Psoas muscle (tissue), 7 donors: ENCODE measurements at regions not wholly inside any gene's neighbourhood (a gene's known extent, or its start where the extent isn't known, plus 50 kb on each side); places are given as distances from the start of the nearest gene placed in this dataset.
"Not testable (repeated sequence)": the region's sequence is repeated elsewhere in the genome, so short reads cannot be mapped to it uniquely, and the experiment has no call there.

Experiments
- ATAC-seq, 4 donors: fragments of 200-7000 bp; cut with Tn5 transposase; one replicate each; pipeline ENCODE4 v1.9.1; 2020; ENCODE audit warnings: moderate library complexity in 3 of 4, mild to moderate bottlenecking in 2 of 4
- DNase-seq, 2 donors: peaks; one replicate each; pipeline ENCODE4 v3.0.0-alpha.2; 2020
- H3K27ac ChIP-seq: fragments of 200-600 bp; one replicate; pipeline ENCODE4 v1.8.0; 2022
- H3K27me3 ChIP-seq, 3 donors: fragments of 200-600 bp in 1 of 3; one replicate each; pipeline versions ENCODE4 v1.6.1 to v1.8.0; 2013 to 2022; ENCODE audit warnings: low read length in 2 of 3, mild to moderate bottlenecking in 2 of 3, moderate library complexity in 1 of 3; ENCODE audit not compliant: insufficient read depth in 3 of 3
- H3K36me3 ChIP-seq, 2 donors: fragments of 200-600 bp in 1 of 2; one replicate each; pipeline versions ENCODE4 v1.6.1 to v1.8.0; 2013 to 2022; ENCODE audit warnings: low read depth in 1 of 2, mild to moderate bottlenecking in 1 of 2, moderate library complexity in 1 of 2; ENCODE audit not compliant: insufficient read depth in 1 of 2
- H3K4me1 ChIP-seq: fragments of 200-600 bp; one replicate; pipeline ENCODE4 v1.8.0; 2022
- H3K4me3 ChIP-seq: fragments of 200-600 bp; one replicate; pipeline ENCODE4 v1.8.0; 2022; ENCODE audit warnings: mild to moderate bottlenecking
- H3K9me3 ChIP-seq: fragments of 200-600 bp; one replicate; pipeline ENCODE4 v1.8.0; 2022
- CTCF ChIP-seq: fragments of 200-600 bp; IDR thresholded peaks from one replicate; pipeline ENCODE4 v1.8.0; 2022; ENCODE audit warnings: antibody characterized with exemption
- WGBS, 3 donors: extraction: QIAGEN DNeasy Blood & Tissue Kit; methylation state at CpG; one replicate each; pipeline versions ENCODE4 v1.1.6 to v1.1.7; 2013; 5-methylcytosine and 5-hydroxymethylcytosine counted together
- intact Hi-C, 2 donors: fragments of 100-400 bp; cut with DNase I; formaldehyde crosslinking; loops; one replicate each; pipeline versions ENCODE4 v1.11.0 to v1.14.2; 2022
- donor health status: healthy with polysubstance abuse.
- donor health status: DM: no; HTN: no; CAD: no; lungs with moderate emphysema.
- donor health status: Bipolar disorder and iron deficiency.
- donor health status: healthy.
- donor health status: DM: yes; HTN: yes; CAD: no.
- donor health status: DM: no; HTN: no; CAD: no.
- donor health status: DM: yes; HTN: yes; CAD: no.

- Histone ChIP-seq H3K27ac (no peak overlapping the region), H3K4me1 (no peaks in the 10 kb centered on the region), H3K4me3 (no peak overlapping the region), H3K36me3 (no peaks in the 10 kb centered on the region), H3K9me3 (no peaks in the 10 kb centered on the region), H3K27me3 (no peaks in the 10 kb centered on the region)
- no peak for TF ChIP-seq CTCF
- intact Hi-C loops = no loop called here
- no peak for DNase-seq
- no peak for ATAC-seq
- WGBS, 3 donors = 39 to 49% (median 39%) methylated on average over 3 of the region's 3 CpGs
Measured at GRCh38 chr21:22020221-22020620, 1022.0 kb downstream of the NCAM2 start.

- ATAC-seq, intact Hi-C loops: not testable (repeated sequence)
- 52 to 71% (median 61%) methylated on average over 2 of the region's 2 CpGs for WGBS, 3 donors
Measured at GRCh38 chr21:22023896-22024295, 1025.7 kb downstream of the NCAM2 start.

GRCh38 chr21:22044431-22044830 lies 1046.2 kb downstream of the NCAM2 start:
- no peaks in the 10 kb centered on the region for H3K4me1 ChIP-seq
- no peak for TF ChIP-seq CTCF
- intact Hi-C loops = no loop called here
- no peak overlapping the region for H3K4me3 ChIP-seq
- H3K9me3 ChIP-seq = no peaks in the 10 kb centered on the region
- DNase-seq (no peak), ATAC-seq (no peak)
- no peaks in the 10 kb centered on the region for H3K27me3 ChIP-seq
- no peaks in the 10 kb centered on the region for H3K36me3 ChIP-seq
- H3K27ac ChIP-seq = no peak overlapping the region
- 89 to 97% (median 90%) methylated on average over 2 of the region's 2 CpGs for WGBS, 3 donors

More at GRCh38 chr21:22023896-22024295, 1025.7 kb downstream of the NCAM2 start:
- H3K4me1 ChIP-seq, H3K4me3 ChIP-seq, H3K9me3 ChIP-seq, DNase-seq, H3K36me3 ChIP-seq, H3K27ac ChIP-seq, H3K27me3 ChIP-seq: not testable (repeated sequence)

GRCh38 chr21:22046576-22046975 lies 1048.4 kb downstream of the NCAM2 start:
- no peaks in the 10 kb centered on the region for H3K36me3 ChIP-seq
- no peaks in the 10 kb centered on the region for H3K27me3 ChIP-seq
- H3K27ac ChIP-seq = no peak overlapping the region
- no peaks in the 10 kb centered on the region for H3K4me1 ChIP-seq
- intact Hi-C loops = no loop called here
- no peak overlapping the region for H3K4me3 ChIP-seq
- no peak for ATAC-seq
- no peak for TF ChIP-seq CTCF
- H3K9me3 ChIP-seq = no peaks in the 10 kb centered on the region
- no peak for DNase-seq

- Histone ChIP-seq H3K27ac (no peak overlapping the region), H3K9me3 (no peaks in the 10 kb centered on the region), H3K4me3 (no peak overlapping the region), H3K36me3 (no peaks in the 10 kb centered on the region), H3K4me1 (no peaks in the 10 kb centered on the region), H3K27me3 (no peaks in the 10 kb centered on the region)
- TF ChIP-seq CTCF = no peak
- DNase-seq = no peak
- 77 to 80% (median 79%) methylated on average over 5 of the region's 5 CpGs for WGBS, 3 donors
- ATAC-seq = no peak
- intact Hi-C loops = no loop called here
Measured at GRCh38 chr21:22056904-22057303, 1058.7 kb downstream of the NCAM2 start.
